ENCODE measurements at regions not wholly inside any gene's neighbourhood (a gene's known extent, or its start where the extent isn't known, plus 50 kb on each side); places are given as distances from the start of the nearest gene placed in this dataset.

- H3K4me3 ChIP-seq (ENCODE audit: control insufficient read depth, low read depth, low read length): no peak overlapping the region
- DNase-seq (ENCODE audit: low read depth): no peak
- TF ChIP-seq, protein P1, sequence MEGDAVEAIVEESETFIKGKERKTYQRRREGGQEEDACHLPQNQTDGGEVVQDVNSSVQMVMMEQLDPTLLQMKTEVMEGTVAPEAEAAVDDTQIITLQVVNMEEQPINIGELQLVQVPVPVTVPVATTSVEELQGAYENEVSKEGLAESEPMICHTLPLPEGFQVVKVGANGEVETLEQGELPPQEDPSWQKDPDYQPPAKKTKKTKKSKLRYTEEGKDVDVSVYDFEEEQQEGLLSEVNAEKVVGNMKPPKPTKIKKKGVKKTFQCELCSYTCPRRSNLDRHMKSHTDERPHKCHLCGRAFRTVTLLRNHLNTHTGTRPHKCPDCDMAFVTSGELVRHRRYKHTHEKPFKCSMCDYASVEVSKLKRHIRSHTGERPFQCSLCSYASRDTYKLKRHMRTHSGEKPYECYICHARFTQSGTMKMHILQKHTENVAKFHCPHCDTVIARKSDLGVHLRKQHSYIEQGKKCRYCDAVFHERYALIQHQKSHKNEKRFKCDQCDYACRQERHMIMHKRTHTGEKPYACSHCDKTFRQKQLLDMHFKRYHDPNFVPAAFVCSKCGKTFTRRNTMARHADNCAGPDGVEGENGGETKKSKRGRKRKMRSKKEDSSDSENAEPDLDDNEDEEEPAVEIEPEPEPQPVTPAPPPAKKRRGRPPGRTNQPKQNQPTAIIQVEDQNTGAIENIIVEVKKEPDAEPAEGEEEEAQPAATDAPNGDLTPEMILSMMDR (IDR thresholded peaks at IDR 0.05; ENCODE audit: control insufficient read depth, insufficient read depth, low read depth, low read length, missing control alignments): no peak
Measured at GRCh38 chr12:93042684-93043083, 113.6 kb upstream of the EEA1 start.

DNA sequence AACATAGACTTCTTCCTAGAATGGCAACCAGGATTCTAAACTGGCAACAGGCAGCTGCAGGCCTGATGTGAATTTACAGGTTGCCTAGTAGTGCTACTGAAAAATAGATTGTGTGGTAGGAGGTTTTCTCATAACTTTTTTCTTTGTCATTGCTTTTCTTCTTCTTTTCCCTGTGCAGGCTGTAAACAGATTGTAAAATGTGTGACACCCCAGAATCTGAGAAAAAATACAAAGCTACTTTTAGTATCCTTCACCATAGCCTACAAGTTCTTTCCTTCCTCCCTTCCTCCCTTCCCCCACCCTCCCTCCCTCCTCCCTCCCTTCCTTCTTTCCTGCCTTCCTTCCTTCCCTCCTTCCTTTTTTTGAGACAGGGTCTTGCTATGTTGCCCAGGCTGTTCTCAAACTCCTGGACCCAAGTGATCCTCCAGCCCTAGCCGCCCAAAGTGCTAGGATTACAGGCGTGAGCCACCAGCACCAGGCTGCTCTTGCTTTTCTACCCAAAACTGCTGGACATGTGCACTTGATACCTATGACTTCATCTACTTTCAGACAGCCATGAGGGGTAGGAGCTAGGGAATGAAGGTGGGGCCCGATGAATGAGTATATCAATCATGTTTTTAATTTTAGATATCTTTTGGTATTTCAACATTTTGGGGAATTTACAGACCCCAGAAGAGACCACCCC lies 114.2 kb upstream of the EEA1 start:
- DNase-seq (ENCODE audit: low read depth): no peak
- TF ChIP-seq, protein P1 (IDR thresholded peaks at IDR 0.05; ENCODE audit: control insufficient read depth, insufficient read depth, low read depth, low read length, missing control alignments): no peak
- H3K4me3 ChIP-seq (ENCODE audit: control insufficient read depth, low read depth, low read length): no peak overlapping the region

GRCh38 chr12:93043877-93044209 lies 114.7 kb upstream of the EEA1 start:
- TF ChIP-seq, protein P1 (IDR thresholded peaks at IDR 0.05; ENCODE audit: control insufficient read depth, insufficient read depth, low read depth, low read length, missing control alignments): no peak
- DNase-seq (ENCODE audit: low read depth): no peak
- no peak overlapping the region for H3K4me3 ChIP-seq (ENCODE audit: control insufficient read depth, low read depth, low read length)

DNA sequence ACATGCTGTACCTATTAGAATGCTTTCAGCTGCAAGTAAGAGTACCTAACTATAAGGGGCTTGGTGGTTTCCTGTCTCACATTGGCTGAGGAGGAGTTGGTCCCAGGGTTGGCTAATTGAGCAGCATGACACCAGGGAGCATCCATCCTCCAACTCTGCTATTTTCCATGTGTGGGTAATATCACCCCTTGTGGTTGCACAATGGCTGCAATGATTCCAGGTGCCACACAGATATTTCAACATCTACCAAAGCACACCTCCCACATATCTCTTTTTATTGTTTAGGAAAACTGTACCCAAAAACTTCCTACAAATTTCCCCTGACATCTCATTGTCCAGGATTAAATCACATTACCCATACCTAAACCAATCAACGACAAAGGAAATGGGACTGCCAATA lies 118.0 kb upstream of the EEA1 start:
- TF ChIP-seq, protein P1 (IDR thresholded peaks at IDR 0.05; ENCODE audit: control insufficient read depth, insufficient read depth, low read depth, low read length, missing control alignments): no peak
- H3K4me3 ChIP-seq (ENCODE audit: control insufficient read depth, low read depth, low read length): no peak overlapping the region
- DNase-seq (ENCODE audit: low read depth): no peak

DNA sequence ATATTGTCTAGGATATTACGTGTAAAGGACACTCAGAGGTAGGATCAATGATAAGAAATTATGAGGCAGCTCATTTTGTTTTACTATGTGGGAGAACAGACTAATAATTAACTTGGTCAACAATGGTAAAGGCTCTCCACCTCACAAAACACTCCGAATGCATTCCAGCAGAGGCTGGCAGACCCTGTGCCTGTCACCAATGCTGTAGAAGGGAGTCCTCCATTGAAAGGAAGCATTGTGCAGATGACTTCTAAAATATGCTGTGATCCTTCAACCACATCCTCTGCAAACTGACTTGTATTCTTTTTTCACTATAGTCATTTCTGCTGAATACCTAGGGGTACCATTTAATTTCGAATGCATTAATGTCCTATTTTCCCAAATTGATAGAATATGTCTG lies 119.6 kb upstream of the EEA1 start:
- DNase-seq (ENCODE audit: low read depth): no peak
- no peak overlapping the region for H3K4me3 ChIP-seq (ENCODE audit: control insufficient read depth, low read depth, low read length)
- TF ChIP-seq, protein P1 (IDR thresholded peaks at IDR 0.05; ENCODE audit: control insufficient read depth, insufficient read depth, low read depth, low read length, missing control alignments): no peak

DNA sequence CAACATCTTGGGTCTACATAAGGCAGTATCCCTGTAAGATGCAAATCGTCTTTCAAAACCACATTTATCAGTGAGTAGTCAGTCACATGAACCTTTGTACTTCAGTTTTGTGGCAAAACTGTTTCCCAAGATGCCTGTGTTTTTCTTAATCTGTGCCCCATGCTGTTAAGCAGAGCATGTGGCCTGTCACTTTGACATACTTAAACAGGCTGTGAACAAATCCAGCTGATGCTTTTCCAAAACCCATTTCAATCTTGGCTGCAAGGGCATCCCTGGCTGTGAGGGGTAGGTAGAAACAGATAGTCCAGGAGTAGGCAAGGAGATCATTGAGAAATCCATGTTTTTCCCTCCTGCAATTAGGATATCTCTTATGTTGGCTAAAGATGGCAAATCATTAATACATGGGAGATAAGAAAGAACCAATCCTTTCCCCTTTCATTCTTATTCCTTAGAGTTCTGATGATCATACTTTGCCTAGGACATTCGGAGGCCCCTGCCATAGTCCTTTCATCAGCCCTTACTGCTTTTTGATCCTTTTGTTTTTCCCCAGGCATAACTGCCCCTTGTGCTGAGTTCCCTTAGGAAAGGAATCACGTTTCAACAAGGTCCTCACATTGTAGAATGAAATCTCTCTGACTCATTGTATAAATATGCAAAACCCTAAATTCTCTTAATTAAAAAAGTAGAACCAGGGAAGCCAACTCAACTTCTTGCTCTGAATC lies 121.1 kb upstream of the EEA1 start:
- DNase-seq (ENCODE audit: low read depth): peak; percentile 11
- no peak overlapping the region for H3K4me3 ChIP-seq (ENCODE audit: control insufficient read depth, low read depth, low read length)
- TF ChIP-seq, protein P1 (IDR thresholded peaks at IDR 0.05; ENCODE audit: control insufficient read depth, insufficient read depth, low read depth, low read length, missing control alignments): no peak
